Activated CD4-positive, CD25-positive, alpha-beta regulatory T cell treated with anti-CD3 and anti-CD28 coated beads, Interleukin-2, amount 50 U/mL, for 24 hours (primary cell): ENCODE measurements at regions not wholly inside any gene's neighbourhood (a gene's known extent, or its start where the extent isn't known, plus 50 kb on each side); places are given as distances from the start of the nearest gene placed in this dataset.
"Not testable (repeated sequence)": the region's sequence is repeated elsewhere in the genome, so short reads cannot be mapped to it uniquely, and the experiment has no call there.

Experiments
- ATAC-seq, 2 donors: fragments of 150-1000 bp; cut with Tn5 transposase; one replicate each; pipeline ENCODE4 v1.10.0; 2021; ENCODE audit warnings: mild to moderate bottlenecking in 1 of 2, moderate library complexity in 1 of 2

- ATAC-seq, result no peak
Observed at GRCh38 chr6:163707387-163708355, 293.2 kb downstream of the QKI start.

- no peak for ATAC-seq
Observed at GRCh38 chr6:163706500-163707087, 292.1 kb downstream of the QKI start.

- ATAC-seq, result no peak
Observed at GRCh38 chr6:163705923-163706322, 291.4 kb downstream of the QKI start.

GRCh38 chr6:163702736-163703135 lies 288.2 kb downstream of the QKI start:
- ATAC-seq, result no peak

- no peak for ATAC-seq
Observed at GRCh38 chr6:163701762-163702161, 287.2 kb downstream of the QKI start.

- no peak for ATAC-seq
Observed at GRCh38 chr6:163698086-163698485, 283.6 kb downstream of the QKI start.

GRCh38 chr6:163696311-163696710 lies 281.8 kb downstream of the QKI start:
- ATAC-seq, result not testable (repeated sequence)

GRCh38 chr6:163695414-163695864 lies 280.9 kb downstream of the QKI start:
- ATAC-seq, result no peak

GRCh38 chr6:163694988-163695398 lies 280.5 kb downstream of the QKI start:
- no peak for ATAC-seq

GRCh38 chr6:163694072-163694471 lies 279.6 kb downstream of the QKI start:
- no peak for ATAC-seq

- no peak for ATAC-seq
Observed at GRCh38 chr6:163691049-163691448, 276.5 kb downstream of the QKI start.

- no peak for ATAC-seq
Observed at GRCh38 chr6:163688739-163689362, 274.3 kb downstream of the QKI start.

GRCh38 chr6:163687075-163687474 lies 272.6 kb downstream of the QKI start:
- no peak for ATAC-seq

GRCh38 chr6:163686301-163686700 lies 271.8 kb downstream of the QKI start:
- ATAC-seq, result no peak

GRCh38 chr6:163683105-163683622 lies 268.6 kb downstream of the QKI start:
- no peak for ATAC-seq

GRCh38 chr6:163679753-163680152 lies 265.2 kb downstream of the QKI start:
- ATAC-seq, result no peak

- no peak for ATAC-seq
Observed at GRCh38 chr6:163679012-163679660, 264.6 kb downstream of the QKI start.

- ATAC-seq, result no peak
Observed at GRCh38 chr6:163675611-163676010, 261.1 kb downstream of the QKI start.

GRCh38 chr6:163672710-163673109 lies 258.2 kb downstream of the QKI start:
- ATAC-seq, result no peak

GRCh38 chr6:163671791-163672190 lies 257.3 kb downstream of the QKI start:
- ATAC-seq, result no peak

- ATAC-seq, result no peak
Observed at GRCh38 chr6:163671355-163671754, 256.8 kb downstream of the QKI start.

GRCh38 chr6:163670336-163670735 lies 255.8 kb downstream of the QKI start:
- no peak for ATAC-seq

GRCh38 chr6:163668061-163668426 lies 253.5 kb downstream of the QKI start:
- peak in 1 of 2 donors; percentile 14 for ATAC-seq
